ENCODE measurements at regions not wholly inside any gene's neighbourhood (a gene's known extent, or its start where the extent isn't known, plus 50 kb on each side); places are given as distances from the start of the nearest gene placed in this dataset.
A peak's percentile ranks its signal among the peaks of the same experiment; 100 is the strongest.
"Not testable (repeated sequence)": the region's sequence is repeated elsewhere in the genome, so short reads cannot be mapped to it uniquely, and the experiment has no call there.

DNA sequence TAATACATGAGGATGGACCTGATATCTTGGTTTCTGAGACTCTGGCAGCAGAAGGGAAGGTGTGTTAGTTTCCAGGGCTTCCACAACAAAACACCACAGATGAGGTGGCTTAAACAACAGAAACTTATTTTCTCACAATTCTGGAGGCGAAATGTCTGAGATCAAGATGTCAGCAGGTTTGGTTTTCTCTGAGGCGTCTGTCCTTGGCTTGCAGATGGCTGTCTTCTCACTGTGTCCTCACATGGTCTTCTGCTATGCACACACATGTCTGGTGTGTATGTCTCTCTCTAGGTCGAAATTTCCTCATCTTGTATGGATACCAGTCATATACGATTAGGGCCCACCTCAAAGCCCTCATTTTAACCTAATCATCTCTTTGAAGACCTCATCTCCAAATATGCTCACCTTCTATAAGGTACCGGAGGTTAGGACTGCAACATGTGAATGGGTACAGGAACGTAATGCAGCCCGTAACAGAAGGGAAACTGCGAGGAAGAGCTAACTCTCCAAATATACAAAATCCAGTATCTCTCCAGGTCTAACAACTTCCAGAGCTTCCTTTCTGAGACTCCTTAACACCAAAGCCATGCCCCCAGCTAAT lies 139.8 kb upstream of the SMARCA2 start:
- no peak for DNase-seq (ENCODE audit: low read depth in 2 of 2)

DNA sequence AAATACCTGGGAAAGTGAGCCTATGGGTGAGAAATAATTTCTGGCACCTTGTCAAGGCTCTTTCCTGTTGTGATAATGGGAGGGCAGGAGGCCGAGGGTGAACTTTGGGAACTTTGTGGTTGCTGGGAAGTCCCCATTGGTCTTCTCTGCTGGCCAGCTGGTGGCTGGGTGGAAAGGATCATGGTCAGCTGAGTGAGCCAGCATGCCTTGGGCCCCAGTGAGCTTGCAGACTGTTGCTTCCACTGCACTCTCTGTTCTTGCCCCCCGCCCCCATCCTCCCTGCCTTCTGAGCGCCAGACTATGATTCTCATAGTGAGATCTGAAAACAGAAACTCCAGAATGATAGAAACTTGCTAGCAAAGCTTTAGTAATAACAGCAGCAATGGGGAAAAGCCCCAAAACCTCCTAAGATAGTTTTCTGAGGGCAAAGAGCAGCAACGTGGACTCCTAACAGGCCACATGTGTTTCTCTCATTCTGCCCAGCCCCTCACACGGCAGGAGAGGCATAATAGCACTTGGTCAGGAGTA lies 139.2 kb upstream of the SMARCA2 start:
- peak in 1 of 2 donors; percentile 53 for DNase-seq (ENCODE audit: low read depth in 2 of 2)

DNA sequence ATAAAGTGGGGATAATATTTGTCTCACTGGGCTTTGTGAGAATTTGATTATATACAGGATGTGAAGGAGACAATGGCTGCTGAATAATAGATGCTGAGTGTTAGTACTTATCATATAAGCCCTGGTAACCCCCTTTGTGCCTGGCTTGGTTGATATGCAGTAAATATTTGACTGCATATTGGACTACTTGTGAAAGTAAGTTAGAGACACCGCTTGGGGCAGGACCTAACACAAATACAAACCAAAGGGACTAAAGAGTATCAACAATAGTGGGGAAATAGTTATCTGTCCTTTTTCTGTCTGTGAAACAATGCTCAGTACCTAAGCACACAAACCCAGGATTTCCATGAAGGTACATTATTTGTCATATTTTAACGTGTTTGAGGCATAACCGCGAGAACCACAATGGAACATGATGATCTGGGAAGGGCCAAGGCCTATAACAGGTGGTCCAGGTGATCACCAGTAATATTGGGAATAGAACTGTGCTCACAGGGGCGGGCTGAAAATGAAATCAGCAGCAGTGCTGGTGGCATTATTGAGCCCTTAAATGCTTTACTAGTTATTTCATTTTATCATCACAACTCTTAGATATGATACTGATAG lies 138.2 kb upstream of the SMARCA2 start:
- DNase-seq (ENCODE audit: low read depth in 2 of 2): no peak

DNA sequence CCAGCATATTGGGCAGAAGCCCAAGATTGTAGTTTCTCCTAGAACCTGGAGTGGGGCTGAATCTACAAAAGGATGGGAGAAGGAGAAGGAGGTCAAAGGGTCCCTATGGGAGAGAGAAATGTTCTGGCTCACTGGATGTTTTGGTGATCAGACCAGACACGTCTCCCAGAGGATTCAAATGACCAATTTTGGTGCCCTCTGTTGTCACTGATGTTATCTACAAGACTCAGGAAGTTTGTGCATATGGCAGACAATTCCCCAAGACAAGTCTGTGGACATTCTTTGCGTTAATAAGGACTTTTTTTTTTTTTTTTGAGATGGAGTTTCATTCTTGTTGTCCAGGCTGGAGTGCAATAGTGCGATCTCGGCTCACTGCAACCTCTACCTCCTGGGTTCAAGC lies 137.2 kb upstream of the SMARCA2 start:
- DNase-seq (ENCODE audit: low read depth in 2 of 2): no peak

DNA sequence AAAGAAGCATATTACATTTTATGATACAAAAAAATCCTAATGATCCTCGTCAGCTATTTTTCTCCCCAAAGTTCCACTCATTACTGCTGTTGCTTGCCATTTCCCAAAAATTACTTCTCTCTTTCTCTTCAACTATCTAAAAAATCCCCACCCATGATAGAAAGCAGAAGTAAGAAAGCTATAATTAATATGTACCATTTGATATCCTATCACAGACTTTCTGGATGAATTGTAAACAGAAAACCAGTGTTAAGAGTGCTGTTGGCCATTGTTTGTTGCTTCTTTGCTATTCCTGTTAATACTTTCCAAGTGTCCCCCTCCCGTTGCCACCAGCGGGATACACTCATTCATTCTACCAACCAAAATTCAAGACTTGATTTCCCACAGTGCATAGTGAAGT lies 136.3 kb upstream of the SMARCA2 start:
- DNase-seq (ENCODE audit: low read depth in 2 of 2): no peak

DNA sequence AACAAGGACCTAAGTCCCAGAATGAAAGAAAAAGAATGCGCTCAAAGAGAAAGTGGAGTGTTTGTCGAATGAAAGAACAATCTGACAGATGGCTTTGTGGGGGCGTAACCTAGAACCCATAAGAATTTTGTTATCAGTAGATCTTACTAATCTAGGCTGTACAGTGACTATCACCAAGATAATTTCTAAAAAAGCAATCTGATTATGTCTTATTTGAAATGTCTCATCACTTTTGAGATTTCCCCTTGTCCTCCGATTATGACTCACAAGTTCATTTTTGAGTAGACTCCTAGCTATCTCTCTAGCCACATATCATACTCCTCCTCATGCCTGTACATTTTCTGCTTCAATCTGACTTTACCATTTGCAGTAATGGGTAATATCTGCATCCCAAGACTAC lies 135.6 kb upstream of the SMARCA2 start:
- no peak for DNase-seq (ENCODE audit: low read depth in 2 of 2)

DNA sequence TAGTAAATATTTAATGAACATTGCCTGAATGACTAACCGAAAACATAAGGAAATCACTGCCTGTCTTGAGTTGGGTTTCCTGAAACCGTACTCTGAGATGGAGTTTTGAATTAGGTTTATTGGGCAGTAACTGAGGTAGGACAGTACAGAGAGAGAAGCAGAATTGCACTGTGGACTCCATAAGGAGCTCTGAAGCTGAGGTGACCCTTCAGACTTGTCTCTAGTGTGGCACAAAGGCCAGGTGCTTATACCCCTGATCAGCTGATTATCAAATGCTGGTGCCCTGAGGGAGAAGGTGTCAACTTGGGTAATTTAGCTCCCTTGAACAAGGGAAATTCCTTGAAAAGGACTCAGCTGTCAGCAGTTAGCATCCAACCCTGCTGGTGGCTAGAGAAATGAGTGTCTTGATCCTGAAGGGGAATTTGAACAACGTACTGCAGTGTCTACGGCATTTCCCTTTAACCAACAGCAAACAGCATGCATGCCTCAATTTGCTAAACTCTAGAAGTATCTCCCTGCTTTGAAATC lies 135.0 kb upstream of the SMARCA2 start:
- DNase-seq (ENCODE audit: low read depth in 2 of 2): no peak

DNA sequence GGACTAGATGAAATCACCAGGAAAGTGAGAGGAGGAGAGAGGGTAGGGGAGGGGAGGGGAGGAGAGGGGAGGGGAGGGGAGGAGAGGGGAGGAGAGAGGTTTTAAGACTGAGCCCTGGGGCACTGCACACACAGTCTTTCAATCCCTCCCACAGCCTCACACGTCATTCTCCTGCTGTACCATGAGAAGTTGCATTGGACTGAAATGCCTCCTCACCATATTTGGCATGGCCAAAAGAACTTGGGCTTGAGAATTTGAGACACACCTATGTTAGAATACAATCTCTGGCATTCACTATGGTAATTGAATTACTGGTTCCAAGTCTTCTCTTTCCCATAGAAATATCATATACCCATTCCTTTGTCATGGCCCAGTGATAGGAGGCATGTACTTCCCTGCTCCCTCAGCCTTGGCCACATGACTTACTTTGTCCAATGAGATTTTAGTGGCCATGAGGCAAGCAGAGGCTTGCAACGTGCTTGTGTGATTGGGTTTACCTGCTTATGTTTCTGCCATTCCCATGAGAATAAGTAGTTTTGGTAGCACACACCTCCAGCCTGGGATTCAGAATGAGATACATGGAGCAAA lies 133.3 kb upstream of the SMARCA2 start:
- DNase-seq (ENCODE audit: low read depth in 2 of 2): no peak

DNA sequence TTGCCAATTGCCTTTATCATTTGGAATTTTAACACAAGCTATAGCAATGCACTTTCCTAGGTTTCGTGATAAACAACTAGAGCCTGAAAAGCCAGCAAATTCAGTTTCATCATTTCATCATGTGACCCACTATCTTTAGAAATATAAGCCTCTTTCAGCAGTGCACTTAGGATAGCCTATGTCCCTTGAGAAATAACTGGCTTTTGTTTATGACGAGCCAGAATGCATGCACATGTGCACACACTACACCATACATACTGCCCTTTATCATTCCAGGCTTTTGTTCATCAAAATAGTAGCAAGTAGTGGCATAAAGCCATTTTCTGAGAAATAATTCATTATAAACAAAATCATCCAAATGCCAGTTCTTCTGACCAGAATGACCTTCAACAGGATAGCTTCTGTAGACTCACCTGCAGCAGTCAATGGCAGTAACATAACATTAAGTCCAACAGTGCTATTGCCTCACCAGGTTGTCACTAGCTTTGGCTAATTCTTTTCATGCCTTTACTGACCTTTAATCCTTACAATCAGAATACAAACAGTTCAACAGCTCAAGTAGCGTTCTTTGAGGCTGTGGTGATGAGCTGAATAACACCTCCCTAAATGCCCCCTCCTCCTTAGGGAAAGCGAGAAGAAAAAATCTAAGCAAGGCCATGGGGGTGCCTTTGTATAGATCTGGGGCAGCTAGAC lies 132.3 kb upstream of the SMARCA2 start:
- no peak for DNase-seq (ENCODE audit: low read depth in 2 of 2)

DNA sequence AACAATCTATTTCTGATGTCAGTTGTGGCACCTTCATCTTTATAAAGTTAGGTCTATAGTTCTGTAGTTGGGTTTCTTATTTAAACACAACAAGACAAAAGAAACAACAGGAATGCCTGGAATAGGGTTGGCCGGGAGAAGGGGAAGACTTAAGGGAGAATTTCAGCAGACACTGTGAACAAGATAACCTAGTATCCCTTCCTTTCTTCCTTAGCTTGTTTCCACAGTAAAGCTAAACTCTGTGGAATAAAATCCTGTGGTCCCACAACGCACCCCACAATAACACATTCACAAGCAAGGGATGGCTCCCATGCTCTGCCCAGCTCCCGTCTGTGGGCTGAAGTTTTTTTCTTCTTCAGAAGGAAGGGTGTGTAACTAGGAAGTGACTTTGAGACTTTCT lies 124.9 kb upstream of the SMARCA2 start:
- no peak for DNase-seq (ENCODE audit: low read depth in 2 of 2)

DNA sequence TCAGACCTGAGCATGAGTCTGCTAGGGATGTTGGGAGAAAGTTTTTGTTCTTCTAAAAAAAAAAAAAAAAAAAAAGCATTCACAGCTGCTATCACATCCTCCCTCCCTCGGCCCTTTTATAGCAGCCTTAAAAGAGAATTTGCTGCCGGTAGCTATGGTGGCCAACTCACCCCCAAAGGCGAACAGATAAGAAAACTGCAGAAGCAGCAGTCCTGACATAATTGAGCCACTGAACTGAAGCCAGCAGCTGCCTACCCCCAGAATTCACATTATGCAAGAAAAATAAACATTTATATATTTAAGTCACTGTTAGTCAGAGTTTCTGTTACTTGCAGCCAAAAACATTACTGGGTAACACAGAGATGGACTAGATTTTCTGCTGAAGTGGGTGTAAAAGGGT lies 124.3 kb upstream of the SMARCA2 start:
- DNase-seq (ENCODE audit: low read depth in 2 of 2): no peak

DNA sequence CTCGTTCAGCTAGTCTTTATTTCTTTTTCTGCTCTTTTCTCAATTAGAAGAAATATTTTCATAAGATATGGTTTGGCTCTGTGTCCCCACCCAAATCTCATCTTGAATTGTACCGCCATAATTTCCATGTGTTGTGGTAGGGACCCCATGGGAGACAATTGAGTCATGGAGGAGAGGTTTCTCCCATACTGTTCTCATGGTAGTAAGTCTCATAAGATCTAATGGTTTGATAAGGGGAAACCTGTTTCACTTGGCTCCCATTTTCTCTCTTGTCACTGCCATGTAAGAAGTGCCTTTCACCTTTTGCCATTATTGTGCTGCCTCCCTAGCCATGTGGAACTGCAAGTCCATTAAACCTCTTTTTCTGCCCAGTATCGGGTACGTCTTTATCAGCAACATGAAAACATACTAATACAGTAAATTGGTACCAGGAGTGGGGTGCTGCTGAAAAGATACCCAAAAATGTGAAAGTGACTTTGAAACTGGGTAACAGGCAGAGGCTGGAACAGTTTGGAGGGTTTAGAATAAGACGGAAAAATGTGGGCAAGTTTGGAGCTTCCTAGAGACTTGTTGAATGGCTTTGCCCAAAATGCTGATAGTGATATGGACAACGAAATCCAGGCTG lies 112.0 kb upstream of the SMARCA2 start:
- not testable (repeated sequence) for DNase-seq (ENCODE audit: low read depth in 2 of 2)

DNA sequence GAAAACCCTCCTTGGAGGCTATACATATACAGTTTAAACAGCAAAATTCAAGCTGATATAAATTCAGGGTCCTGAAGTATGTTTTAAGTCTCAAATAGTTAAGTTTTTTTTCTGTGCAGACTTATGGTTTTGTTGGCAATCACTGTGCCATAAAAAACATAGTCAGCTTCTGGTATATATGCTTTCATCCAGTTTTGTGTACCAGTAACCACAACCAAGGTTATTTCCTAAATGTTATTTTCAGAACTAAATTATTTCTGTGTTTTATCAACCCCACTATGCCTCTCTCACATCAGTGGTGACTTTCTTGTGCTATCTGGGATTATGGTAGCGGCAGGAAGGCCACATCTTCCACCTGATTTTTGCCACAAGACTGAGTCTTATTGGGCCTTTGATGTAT lies 107.7 kb upstream of the SMARCA2 start:
- DNase-seq (ENCODE audit: low read depth in 2 of 2): no peak

DNA sequence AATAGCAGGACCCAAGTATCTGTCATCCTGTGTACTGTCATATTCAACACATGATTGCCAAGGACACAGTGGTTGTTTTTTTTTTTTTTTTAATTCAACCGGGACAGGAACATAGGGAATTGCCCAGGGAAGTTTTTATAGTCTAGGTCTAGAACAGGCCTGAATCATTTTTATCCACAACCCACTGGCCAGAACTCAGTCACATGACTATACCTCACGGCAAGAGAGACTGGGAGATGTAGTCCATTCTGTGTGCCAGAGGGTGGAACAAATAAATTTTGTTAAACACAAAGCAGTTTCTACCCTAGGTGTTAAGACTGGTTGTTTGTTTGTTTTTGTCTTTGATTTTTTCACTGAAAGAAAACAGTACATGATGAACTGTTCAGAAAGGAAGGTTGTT lies 105.8 kb upstream of the SMARCA2 start:
- no peak for DNase-seq (ENCODE audit: low read depth in 2 of 2)

DNA sequence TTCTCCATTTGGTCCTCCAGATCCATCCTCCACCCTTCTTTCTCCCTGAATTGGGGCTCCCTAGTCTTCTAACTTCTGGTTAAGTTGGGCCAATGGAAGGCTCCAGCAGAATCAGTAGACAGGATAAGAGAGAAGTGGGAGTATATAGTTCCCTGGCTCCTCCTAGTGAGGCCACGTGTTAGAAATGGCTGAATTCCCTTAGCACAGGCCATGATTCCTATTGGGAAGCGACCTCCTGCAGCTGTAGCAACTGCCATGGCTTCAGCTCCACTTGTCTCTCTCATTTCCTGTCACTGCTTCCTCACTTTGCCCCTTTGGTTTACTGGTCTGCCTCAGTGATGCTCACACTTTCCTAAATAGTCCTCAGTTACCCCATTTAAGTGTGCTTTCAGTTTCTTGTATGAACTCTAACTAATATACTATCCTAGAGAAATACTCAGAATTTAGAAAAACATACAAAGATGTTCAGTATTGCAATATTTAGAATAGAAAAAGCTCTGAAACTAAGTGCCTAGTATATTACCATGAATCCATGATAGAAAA lies 104.8 kb upstream of the SMARCA2 start:
- no peak for DNase-seq (ENCODE audit: low read depth in 2 of 2)

DNA sequence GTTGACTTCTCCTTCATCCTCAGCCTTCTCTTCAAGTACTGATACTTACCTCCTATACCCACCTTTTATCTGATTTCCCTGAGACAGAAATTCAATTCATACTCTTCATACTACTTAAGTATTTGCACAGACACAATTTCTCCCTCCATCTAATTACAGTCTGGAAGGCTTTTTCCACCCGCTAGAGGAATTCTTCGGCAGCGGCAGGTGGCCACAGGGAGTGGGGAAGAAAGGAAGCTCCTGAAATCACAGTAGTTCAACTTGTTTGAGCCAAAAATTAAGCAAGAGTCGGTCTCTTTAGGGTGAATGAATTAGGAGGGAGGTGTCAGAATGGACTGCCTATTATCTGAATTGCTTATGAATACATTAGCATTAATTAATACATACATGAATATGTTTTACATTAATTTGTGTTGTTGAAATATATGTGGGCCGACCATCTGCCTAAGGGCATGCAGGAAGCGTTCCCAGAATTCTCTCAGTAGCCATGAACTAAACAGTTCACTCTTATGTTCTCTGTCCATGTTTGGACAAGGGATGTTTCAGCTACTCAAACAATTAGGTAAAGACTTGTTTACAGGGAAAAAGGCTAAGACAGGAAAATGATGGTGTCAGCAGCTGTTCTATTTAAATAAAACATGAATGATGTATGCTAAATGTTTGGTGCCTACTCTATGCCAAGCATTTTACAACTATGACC lies 101.4 kb upstream of the SMARCA2 start:
- no peak for DNase-seq (ENCODE audit: low read depth in 2 of 2)

DNA sequence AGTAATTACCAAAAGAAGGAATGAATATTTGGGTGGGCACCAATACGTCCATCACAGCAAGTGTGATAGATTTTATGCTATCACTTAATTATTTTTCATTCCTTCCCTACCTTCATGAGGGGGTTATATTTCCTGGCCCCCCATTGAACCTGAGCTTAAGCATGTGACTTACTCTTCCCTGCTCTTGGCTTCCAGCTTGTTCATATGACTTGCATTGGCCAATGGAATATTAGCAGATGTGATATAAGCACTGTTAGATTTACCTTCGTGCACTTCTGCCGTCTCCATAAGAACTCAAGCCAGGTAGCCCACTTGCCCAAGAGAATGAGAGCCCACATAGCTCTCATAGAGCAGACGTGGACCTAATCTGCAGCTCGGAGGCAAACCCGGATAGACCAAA lies 99.1 kb upstream of the SMARCA2 start:
- no peak for DNase-seq (ENCODE audit: low read depth in 2 of 2)

DNA sequence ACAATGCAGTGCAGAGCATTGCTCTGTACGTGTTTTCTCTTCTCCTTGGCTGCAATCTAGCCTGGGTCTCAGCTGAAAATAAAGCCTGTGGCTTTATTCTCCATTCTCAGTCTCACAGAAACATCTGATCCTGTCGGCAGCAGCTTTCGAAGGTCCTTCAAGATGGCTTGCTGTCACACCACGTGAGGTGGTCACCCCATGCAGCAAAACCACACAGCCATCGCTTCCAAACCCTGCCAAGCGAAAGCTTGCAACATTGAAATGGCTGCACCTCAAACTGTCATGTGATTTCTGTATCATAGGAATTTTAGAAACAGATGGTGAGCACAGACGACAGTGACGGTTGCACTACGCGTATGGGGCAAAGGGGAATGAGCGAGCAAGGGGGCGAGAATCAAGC lies 98.5 kb upstream of the SMARCA2 start:
- no peak for DNase-seq (ENCODE audit: low read depth in 2 of 2)

DNA sequence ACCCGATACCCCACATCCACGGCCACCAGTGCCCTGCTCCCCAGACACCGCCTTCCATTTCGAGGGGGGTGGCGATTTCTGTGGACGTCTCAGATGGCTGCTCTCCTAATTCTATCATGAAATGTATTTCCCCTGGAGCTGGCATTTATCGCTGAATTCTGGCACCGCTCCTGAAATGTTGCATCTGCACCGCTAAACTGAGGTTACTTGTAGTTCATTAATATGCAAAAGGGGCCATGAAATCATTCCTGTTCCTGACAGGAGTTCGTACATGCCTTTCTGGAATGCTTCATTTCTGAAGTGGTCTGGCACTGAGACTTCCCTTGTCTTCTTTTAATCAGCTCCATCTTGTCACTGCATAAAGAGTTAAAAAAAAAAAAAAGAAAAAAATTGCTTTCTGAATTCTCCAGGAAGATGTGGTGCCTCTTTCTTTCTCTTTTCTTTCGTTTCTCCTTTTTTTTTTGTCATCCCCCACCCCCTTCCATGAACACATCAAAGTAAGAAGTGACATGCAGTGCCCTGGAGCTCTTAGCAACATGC lies 97.7 kb upstream of the SMARCA2 start:
- DNase-seq (ENCODE audit: low read depth in 2 of 2): no peak

DNA sequence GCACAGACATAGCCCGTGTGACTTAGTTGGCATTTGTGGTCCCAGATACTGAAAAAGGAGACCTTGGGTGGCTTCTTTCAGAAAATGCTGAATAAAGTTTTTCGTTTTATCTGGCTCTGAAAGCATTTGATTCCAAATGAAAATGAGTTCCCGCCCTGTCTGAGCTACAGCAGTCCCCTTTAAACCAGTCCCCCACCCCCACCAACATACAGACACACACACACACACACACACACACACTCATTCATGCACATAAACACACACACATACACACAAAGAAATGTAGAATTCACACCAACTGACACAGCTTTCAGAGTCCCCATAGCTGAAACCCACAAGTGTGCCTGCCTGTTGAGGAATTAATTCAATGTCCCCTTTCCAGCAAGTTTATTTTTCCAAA lies 97.0 kb upstream of the SMARCA2 start:
- no peak for DNase-seq (ENCODE audit: low read depth in 2 of 2)

DNA sequence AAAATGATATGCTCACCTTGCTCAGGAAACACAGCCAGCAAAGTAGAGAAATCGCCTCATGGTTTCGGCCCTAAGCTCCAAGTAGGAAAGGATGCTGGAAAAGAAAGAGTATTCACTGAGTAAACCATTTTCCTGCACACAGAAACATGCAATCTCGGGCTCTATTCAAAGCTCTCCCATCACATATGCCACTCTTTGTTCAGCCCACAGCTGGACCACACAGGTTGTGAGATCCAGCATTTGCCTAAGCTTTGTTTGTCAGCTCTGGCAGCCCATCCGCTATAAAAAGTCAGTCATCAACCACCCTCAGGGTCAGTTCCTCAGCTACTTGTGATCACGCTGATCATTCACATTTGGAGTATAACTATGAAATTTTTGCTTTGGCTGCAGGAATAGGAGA lies 96.5 kb upstream of the SMARCA2 start:
- no peak for DNase-seq (ENCODE audit: low read depth in 2 of 2)
